Heart right ventricle (tissue), 16 donors: ENCODE measurements at regions not wholly inside any gene's neighbourhood (a gene's known extent, or its start where the extent isn't known, plus 50 kb on each side); places are given as distances from the start of the nearest gene placed in this dataset.

Source experiments
- ATAC-seq, 8 donors: fragments of 200-7000 bp; cut with Tn5 transposase; one replicate each; pipeline ENCODE4 v1.9.1; 2020; ENCODE audit warnings: mild to moderate bottlenecking in 8 of 8, moderate library complexity in 8 of 8, moderate number of reproducible peaks in 1 of 8
- DNase-seq, 2 donors: peaks; one replicate each; pipeline ENCODE4 v3.0.0-alpha.2; 2020
- H3K27ac ChIP-seq, 10 donors: fragments of 200-600 bp; sonication (generic) in 2 of 10; one replicate each; pipeline versions ENCODE4 v1.5.0 to v1.8.0; 2020 to 2022; ENCODE audit warnings: mild to moderate bottlenecking in 3 of 10
- H3K27me3 ChIP-seq, 7 donors: fragments of 200-600 bp; one replicate each; pipeline ENCODE4 v1.8.0; 2021 to 2022; ENCODE audit warnings: mild to moderate bottlenecking in 2 of 7
- H3K36me3 ChIP-seq, 9 donors: fragments of 200-600 bp; sonication (generic) in 1 of 9; one replicate each; pipeline versions ENCODE4 v1.5.0 to v1.8.0; 2020 to 2022; ENCODE audit warnings: mild to moderate bottlenecking in 2 of 9
- H3K4me1 ChIP-seq, 9 donors: fragments of 200-600 bp; sonication (generic) in 1 of 9; one replicate each; pipeline versions ENCODE4 v1.5.0 to v1.8.0; 2020 to 2022; ENCODE audit warnings: mild to moderate bottlenecking in 4 of 9
- H3K4me3 ChIP-seq, 10 donors: fragments of 200-600 bp; sonication (generic) in 2 of 10; one replicate each; pipeline versions ENCODE4 v1.5.0 to v1.8.0; 2020 to 2022; ENCODE audit warnings: mild to moderate bottlenecking in 7 of 10, moderate library complexity in 2 of 10
- H3K9me3 ChIP-seq, 11 donors: fragments of 200-600 bp in 10 of 11; sonication (generic) in 2 of 11; one replicate each; pipeline versions ENCODE4 v1.5.0 to v1.8.0; 2013 to 2022; ENCODE audit warnings: mild to moderate bottlenecking in 2 of 11, control low read depth in 1 of 11, moderate library complexity in 1 of 11
- WGBS, 2 donors: extraction: QIAGEN DNeasy Blood & Tissue Kit; methylation state at CpG; one replicate each; pipeline ENCODE4 v1.1.7; 2013; ENCODE audit warnings: inconsistent platforms in 1 of 2; 5-methylcytosine and 5-hydroxymethylcytosine counted together
- intact Hi-C, 10 donors: fragments of 100-400 bp; cut with DNase I; formaldehyde crosslinking; loops; one replicate each; pipeline versions ENCODE4 v1.11.1 to v1.14.2; 2022
- TF ChIP-seq, protein P1 (sequence below), 9 donors: fragments of 200-600 bp; sonication (generic) in 2 of 9; IDR thresholded peaks; one replicate each; pipeline versions ENCODE4 v1.5.0 to v1.8.0; 2021 to 2022; ENCODE audit warnings: antibody characterized with exemption in 9 of 9, mild to moderate bottlenecking in 5 of 9, moderate library complexity in 1 of 9
- donor health status: Arrhythmogenic right ventricular cardiomyopathy.
- donor health status: ischemic (EF 13 %, LVEDD 7.1; RV severe dilation, severe dysfunction).
- donor health status: healthy with polysubstance abuse.
- donor health status: DM: no; HTN: yes; CAD: no.
- donor health status: DM: no; HTN: no; CAD: no.
- donor health status: ischemic (EF 25% LVEDD 6.9; RV normal size, moderate dysfunction).
- donor health status: ischemic (EF 25% LVEDD 5.7; RV mildly dilated, moderate dysfunction).
- donor health status: healthy.
- donor health status: DM: yes; HTN: yes; CAD: no.
- donor health status: Ischemic cardiomyopathy.
- donor health status: ischemic (EF 35%, LVEDD 5.7; RV mildly dilated, moderate dysfunction).
- donor health status: nonischemic (EF 11% LVEDD 7.7; RV severe dilation, severe dysfunction).
- donor health status: DM: yes; HTN: yes; CAD: no.
- donor health status: PGD.
- donor health status: ischemic (EF 29% LVEDD 5.4; RV normal size, mild dysfunction).
- donor health status: nonischemic (EF 23%, LVEDD 6.1; RV moderate dilation, normal function).

DNA sequence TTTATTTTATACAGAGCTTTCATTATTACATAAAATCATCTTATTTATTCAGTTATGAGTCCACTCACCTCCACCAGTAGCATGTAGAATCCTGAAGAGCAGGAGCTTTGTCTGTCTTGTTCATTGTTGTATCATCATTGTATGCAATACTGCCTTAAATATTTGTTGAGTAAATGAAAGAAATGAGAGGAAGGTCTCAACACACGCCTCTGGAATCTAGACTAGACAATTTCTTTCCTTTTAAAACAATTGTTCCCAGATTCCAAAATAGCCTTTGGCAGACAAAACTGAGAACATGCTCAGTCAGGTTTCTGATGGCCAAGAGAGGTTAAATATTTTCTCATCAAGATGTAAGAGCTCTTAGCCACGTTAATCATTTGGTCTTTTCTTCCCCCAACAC lies 173.1 kb upstream of the AGR3 start:
- ATAC-seq (no peak), DNase-seq (no peak)
- WGBS, 2 donors: 60 to 78% methylated on average over 2 of the region's 2 CpGs
- Histone ChIP-seq H3K4me3 (no peak overlapping the region), H3K27ac (no peak overlapping the region), H3K36me3 (no peaks in the 10 kb centered on the region), H3K27me3 (no peaks in the 10 kb centered on the region), H3K4me1 (peaks cover 0 to 14% (median 0%) of the 10 kb centered on the region in 9 donors), H3K9me3 (no peaks in the 10 kb centered on the region)
- intact Hi-C loops: no loop called here
- TF ChIP-seq, protein P1, sequence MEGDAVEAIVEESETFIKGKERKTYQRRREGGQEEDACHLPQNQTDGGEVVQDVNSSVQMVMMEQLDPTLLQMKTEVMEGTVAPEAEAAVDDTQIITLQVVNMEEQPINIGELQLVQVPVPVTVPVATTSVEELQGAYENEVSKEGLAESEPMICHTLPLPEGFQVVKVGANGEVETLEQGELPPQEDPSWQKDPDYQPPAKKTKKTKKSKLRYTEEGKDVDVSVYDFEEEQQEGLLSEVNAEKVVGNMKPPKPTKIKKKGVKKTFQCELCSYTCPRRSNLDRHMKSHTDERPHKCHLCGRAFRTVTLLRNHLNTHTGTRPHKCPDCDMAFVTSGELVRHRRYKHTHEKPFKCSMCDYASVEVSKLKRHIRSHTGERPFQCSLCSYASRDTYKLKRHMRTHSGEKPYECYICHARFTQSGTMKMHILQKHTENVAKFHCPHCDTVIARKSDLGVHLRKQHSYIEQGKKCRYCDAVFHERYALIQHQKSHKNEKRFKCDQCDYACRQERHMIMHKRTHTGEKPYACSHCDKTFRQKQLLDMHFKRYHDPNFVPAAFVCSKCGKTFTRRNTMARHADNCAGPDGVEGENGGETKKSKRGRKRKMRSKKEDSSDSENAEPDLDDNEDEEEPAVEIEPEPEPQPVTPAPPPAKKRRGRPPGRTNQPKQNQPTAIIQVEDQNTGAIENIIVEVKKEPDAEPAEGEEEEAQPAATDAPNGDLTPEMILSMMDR (IDR thresholded peaks at IDR 0.05): no peak

DNA sequence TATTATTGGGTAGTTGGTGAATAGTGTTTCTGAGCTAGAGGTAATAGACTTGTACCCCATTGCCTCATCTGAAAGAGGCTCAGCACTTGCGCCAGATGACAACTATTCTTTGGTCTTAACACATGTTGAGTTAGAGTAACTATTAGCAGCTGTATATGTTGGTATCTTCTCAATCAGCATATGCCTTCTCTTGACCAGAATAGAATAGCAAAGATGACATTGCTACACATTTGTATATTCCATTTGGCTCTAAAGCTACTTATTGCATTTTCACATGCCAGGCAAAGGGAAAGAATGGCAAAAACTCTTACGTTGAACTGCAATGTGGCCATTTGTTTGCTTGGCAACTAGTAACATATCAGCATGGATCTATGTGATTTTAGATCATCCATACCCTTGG lies 173.8 kb upstream of the AGR3 start:
- Histone ChIP-seq H3K27me3 (no peaks in the 10 kb centered on the region), H3K4me1 (peaks cover 0 to 14% (median 0%) of the 10 kb centered on the region in 9 donors), H3K27ac (no peak overlapping the region), H3K9me3 (no peaks in the 10 kb centered on the region), H3K4me3 (no peak overlapping the region), H3K36me3 (no peaks in the 10 kb centered on the region)
- ATAC-seq (no peak), DNase-seq (no peak)
- TF ChIP-seq, protein P1 (IDR thresholded peaks at IDR 0.05): no peak
- intact Hi-C loops: no loop called here
- WGBS, 2 donors: 96 to 98% methylated on average over 2 of the region's 2 CpGs

DNA sequence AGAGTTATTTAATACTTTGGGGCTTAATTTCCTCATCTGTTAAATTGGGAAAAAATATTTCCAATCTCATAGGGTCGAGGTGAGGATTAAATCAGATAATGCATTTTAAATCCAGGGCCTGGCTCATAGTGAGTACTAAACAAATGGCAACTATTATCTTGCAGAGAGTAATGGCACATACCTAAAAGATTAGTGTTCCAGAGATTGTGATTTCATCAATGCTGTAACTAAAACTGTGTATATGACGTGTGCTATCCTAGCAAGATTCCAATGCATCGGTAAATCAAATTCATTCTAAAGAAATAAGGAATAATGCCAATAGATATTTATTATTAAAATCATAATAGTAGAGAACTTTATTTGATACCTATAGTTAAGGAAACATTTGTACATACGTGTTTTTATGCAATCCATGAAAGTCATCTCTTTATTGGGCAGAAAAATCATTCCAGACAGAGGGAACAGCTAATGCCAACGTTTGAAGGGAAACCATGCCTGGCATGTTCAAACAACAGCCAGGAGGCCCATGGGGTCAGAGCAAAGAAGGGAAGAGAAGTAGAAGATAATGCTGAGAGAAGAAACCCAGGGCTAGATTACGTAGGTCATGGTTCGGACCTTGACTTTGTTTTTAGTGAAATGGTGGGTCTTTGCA lies 174.8 kb upstream of the AGR3 start:
- Histone ChIP-seq H3K27ac (no peak overlapping the region), H3K4me3 (no peak overlapping the region), H3K36me3 (no peaks in the 10 kb centered on the region), H3K9me3 (no peaks in the 10 kb centered on the region), H3K4me1 (peaks cover 0 to 14% (median 0%) of the 10 kb centered on the region in 9 donors), H3K27me3 (no peaks in the 10 kb centered on the region)
- DNase-seq (no peak), ATAC-seq (no peak)
- TF ChIP-seq, protein P1 (IDR thresholded peaks at IDR 0.05): no peak
- intact Hi-C loops: no loop called here
- 41 to 89% methylated on average over 7 of the region's 7 CpGs for WGBS, 2 donors

DNA sequence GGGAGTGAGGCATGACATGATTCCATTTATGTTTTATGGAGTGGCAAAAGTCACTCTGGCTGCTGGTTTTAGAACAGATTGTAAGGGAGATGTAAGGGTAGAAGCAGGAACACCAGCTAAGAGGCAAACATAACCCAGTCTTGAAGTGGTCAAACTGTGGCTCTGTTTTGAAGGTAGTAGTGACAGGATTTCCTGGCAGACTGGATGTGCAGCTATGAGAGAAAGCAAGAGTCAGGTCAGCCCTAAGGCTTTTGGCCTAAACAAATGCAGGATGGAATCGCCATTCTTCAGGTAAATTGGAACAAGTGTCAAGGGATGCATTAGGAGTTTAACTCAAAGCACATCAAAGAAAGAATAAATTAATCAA lies 175.3 kb upstream of the AGR3 start:
- Histone ChIP-seq H3K36me3 (no peaks in the 10 kb centered on the region), H3K4me1 (peaks cover 0 to 14% (median 0%) of the 10 kb centered on the region in 9 donors), H3K9me3 (no peaks in the 10 kb centered on the region), H3K27ac (no peak overlapping the region), H3K4me3 (no peak overlapping the region), H3K27me3 (no peaks in the 10 kb centered on the region)
- WGBS, 2 donors: 92 to 96% methylated on average over 1 of the region's 1 CpG
- DNase-seq (no peak), ATAC-seq (no peak)
- TF ChIP-seq, protein P1 (IDR thresholded peaks at IDR 0.05): no peak
- intact Hi-C loops: no loop called here
